Adrenal gland (tissue), 9 donors: ENCODE measurements at regions not wholly inside any gene's neighbourhood (a gene's known extent, or its start where the extent isn't known, plus 50 kb on each side); places are given as distances from the start of the nearest gene placed in this dataset.

ENCODE experiments used
- DNase-seq, 7 donors: peaks; one replicate each; pipeline ENCODE4 v3.0.0-alpha.2; 2019 to 2020
- H3K27ac ChIP-seq, 5 donors: fragments of 200-600 bp; sonication (generic) in 4 of 5; 1 replicate in 3 of 5; 2 replicates in 2 of 5; pipeline versions ENCODE4 v1.5.1 to v1.8.0; 2016 to 2020; ENCODE audit warnings: mild to moderate bottlenecking in 1 of 5
- H3K27me3 ChIP-seq: fragments of 200-600 bp; 2 replicates; pipeline ENCODE4 v1.8.0; 2021
- H3K36me3 ChIP-seq, 2 donors: fragments of 200-600 bp; replicated peaks in 1 of 2; 1 replicate in 1 of 2; 2 replicates in 1 of 2; pipeline versions ENCODE4 v1.5.1 to v1.8.0; 2018 to 2022
- H3K4me1 ChIP-seq, 2 donors: fragments of 200-600 bp; replicated peaks in 1 of 2; 1 replicate in 1 of 2; 2 replicates in 1 of 2; pipeline versions ENCODE4 v1.5.1 to v1.8.0; 2018 to 2021
- H3K4me3 ChIP-seq, 4 donors: fragments of 200-600 bp; sonication (generic) in 3 of 4; one replicate each; pipeline ENCODE4 v1.5.1; 2016 to 2018
- H3K9me3 ChIP-seq, 3 donors: fragments of 200-600 bp; sonication (generic) in 1 of 3; replicated peaks in 1 of 3; 1 replicate in 2 of 3; 2 replicates in 1 of 3; pipeline versions ENCODE4 v1.5.1 to v1.8.0; 2016 to 2021
- POLR2A ChIP-seq, 2 donors: fragments of 450-650 bp; IDR thresholded peaks; one replicate each; pipeline ENCODE4 v1.6.1; 2017; ENCODE audit warnings: antibody characterized with exemption in 2 of 2, mild to moderate bottlenecking in 2 of 2, moderate library complexity in 1 of 2
- WGBS, 4 donors: extraction: QIAGEN DNeasy Blood & Tissue Kit in 2 of 4; methylation state at CpG; one replicate each; pipeline versions ENCODE4 v1.1.5 to v1.1.7; 2013 to 2017; 5-methylcytosine and 5-hydroxymethylcytosine counted together
- intact Hi-C, 2 donors: fragments of 100-400 bp; cut with DNase I; formaldehyde crosslinking; loops; one replicate each; pipeline versions ENCODE4 v1.14.1 to v1.15.0; 2022 to 2023
- TF ChIP-seq, protein P1 (sequence below), 6 experiments: fragments of 450-650 bp in 4 of 6; fragments of 200-600 bp in 2 of 6; sonication (generic) in 1 of 6; IDR thresholded peaks; 1 replicate in 5 of 6; 2 replicates in 1 of 6; pipeline versions ENCODE4 v1.5.1 to v1.8.0; 2016 to 2021; ENCODE audit warnings: antibody characterized with exemption in 6 of 6, mild to moderate bottlenecking in 2 of 6, moderate library complexity in 1 of 6
- donor health status: healthy with polysubstance abuse.
- donor health status: Bipolar disorder and iron deficiency.
- donor health status: DM: yes; HTN: yes; CAD: no.
- donor health status: DM: no; HTN: no; CAD: no.
- donor health status: DM: no; HTN: no; CAD: no.

DNA sequence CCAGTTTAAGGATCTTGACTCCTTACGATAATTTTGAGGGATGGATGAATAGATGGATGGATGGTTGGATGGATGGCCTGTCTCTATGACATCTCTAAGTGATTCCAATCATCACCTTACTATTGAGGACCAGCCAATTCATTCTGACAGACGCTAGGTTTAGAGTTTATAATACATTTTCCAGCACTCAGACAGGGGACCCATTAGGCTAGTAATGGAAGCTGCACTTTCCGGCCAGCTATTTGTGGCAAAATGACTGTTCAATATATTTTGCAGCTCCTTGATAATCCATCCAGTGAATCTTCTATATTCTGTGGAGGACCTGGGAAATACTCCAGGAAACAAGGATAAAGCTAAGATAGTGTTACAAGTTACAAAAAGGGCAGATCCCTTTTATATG, 262.9 kb downstream of the TDRD15 start:
- H3K4me1 ChIP-seq, result no peaks in the 10 kb centered on the region
- H3K9me3 ChIP-seq, result no peaks in the 10 kb centered on the region
- no peak for TF ChIP-seq POLR2A (IDR thresholded peaks at IDR 0.05)
- TF ChIP-seq, protein P1, sequence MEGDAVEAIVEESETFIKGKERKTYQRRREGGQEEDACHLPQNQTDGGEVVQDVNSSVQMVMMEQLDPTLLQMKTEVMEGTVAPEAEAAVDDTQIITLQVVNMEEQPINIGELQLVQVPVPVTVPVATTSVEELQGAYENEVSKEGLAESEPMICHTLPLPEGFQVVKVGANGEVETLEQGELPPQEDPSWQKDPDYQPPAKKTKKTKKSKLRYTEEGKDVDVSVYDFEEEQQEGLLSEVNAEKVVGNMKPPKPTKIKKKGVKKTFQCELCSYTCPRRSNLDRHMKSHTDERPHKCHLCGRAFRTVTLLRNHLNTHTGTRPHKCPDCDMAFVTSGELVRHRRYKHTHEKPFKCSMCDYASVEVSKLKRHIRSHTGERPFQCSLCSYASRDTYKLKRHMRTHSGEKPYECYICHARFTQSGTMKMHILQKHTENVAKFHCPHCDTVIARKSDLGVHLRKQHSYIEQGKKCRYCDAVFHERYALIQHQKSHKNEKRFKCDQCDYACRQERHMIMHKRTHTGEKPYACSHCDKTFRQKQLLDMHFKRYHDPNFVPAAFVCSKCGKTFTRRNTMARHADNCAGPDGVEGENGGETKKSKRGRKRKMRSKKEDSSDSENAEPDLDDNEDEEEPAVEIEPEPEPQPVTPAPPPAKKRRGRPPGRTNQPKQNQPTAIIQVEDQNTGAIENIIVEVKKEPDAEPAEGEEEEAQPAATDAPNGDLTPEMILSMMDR (IDR thresholded peaks at IDR 0.05), result no peak
- no peak overlapping the region for H3K27ac ChIP-seq
- H3K27me3 ChIP-seq, result no peaks in the 10 kb centered on the region
- DNase-seq, result no peak
- H3K36me3 ChIP-seq, result no peaks in the 10 kb centered on the region
- H3K4me3 ChIP-seq, result no peak overlapping the region
- 83 to 94% (median 91%) methylated on average over 3 of the region's 3 CpGs for WGBS, 4 donors
- intact Hi-C loops, result no loop called here

DNA sequence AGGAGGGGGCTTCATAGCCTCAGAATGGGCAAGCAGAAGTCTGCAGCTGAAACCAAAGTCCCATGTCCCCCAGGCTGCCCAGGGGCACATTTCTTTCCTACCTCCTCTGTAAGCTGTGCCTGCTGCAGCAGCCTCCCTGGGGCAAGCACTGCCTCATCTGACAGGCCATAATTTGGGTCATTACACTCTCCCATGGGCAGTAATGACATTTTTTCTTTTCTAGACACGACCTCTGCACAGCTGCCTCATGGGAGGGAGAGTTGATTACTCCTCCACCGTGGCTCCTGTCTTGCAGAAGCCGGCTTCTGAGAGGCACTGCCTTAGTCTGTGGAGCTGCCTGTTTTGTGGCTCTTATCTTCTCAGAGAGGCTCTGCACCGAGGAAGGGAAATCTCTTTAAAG, 268.9 kb downstream of the TDRD15 start:
- intact Hi-C loops, result no loop called here
- TF ChIP-seq, protein P1 (IDR thresholded peaks at IDR 0.05), result no peak
- no peak for TF ChIP-seq POLR2A (IDR thresholded peaks at IDR 0.05)
- Histone ChIP-seq H3K36me3 (no peaks in the 10 kb centered on the region), H3K27me3 (no peaks in the 10 kb centered on the region), H3K9me3 (no peaks in the 10 kb centered on the region), H3K4me3 (no peak overlapping the region), H3K27ac (no peak overlapping the region), H3K4me1 (no peaks in the 10 kb centered on the region)
- 9 to 41% (median 29%) methylated on average over 4 of the region's 4 CpGs for WGBS, 4 donors
- no peak for DNase-seq

DNA sequence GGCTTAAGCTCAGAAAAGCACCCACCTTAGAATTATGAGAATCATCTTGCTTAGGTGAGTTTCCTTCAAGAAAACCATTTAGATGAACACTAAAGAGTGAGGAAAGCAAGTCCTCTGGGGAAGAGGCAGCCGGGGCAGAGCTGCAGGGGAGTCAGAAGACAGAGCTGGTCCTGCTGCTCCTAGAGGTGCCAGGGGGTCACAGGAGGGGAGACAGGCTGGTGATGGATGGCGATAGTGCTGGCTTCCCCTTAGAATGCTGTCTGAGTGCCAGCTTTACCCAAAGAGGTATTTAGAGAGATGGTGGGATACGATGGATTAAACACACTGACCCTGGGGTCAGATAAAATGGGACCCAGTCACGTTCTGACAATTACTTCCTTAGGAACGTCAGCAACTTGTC, 269.4 kb downstream of the TDRD15 start:
- Histone ChIP-seq H3K4me3 (no peak overlapping the region), H3K27ac (no peak overlapping the region), H3K27me3 (no peaks in the 10 kb centered on the region), H3K4me1 (no peaks in the 10 kb centered on the region), H3K36me3 (no peaks in the 10 kb centered on the region), H3K9me3 (no peaks in the 10 kb centered on the region)
- whole genome bisulfite sequencing, 4 donors, result 40 to 48% (median 45%) methylated on average over 5 of the region's 5 CpGs
- no peak for DNase-seq
- intact Hi-C loops, result no loop called here
- TF ChIP-seq, protein P1 (IDR thresholded peaks at IDR 0.05), result no peak

DNA sequence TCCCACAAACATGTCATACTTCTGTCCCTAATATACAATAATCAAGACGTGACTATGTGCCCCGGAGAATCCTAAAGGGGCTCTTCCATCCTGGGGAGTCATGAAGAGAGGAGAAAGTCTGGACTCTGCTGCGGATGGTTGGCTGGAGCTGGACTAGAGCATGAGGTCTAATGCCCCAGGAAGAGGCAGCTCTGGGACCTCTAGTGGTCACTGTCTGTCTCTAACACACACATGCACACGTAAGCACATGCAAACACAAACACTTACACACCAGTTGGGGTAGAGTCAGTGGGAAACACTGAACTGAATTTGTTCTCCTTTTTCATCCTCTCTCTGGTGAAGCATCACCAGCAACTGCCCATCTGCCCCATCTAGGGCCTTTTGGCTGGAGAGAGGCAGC, 271.6 kb downstream of the TDRD15 start:
- TF ChIP-seq, protein P1 (IDR thresholded peaks at IDR 0.05), result peak in 2 of 6 experiments; percentile 6 to 13
- TF ChIP-seq POLR2A (IDR thresholded peaks at IDR 0.05), result no peak
- no peak overlapping the region for H3K4me3 ChIP-seq
- no peaks in the 10 kb centered on the region for H3K4me1 ChIP-seq
- DNase-seq, result peak in 3 of 7 donors; percentile 2 to 54 (median 15)
- H3K36me3 ChIP-seq, result no peaks in the 10 kb centered on the region
- 78 to 86% (median 82%) methylated on average over 4 of the region's 4 CpGs for WGBS, 4 donors
- intact Hi-C loops, result no loop called here
- H3K27me3 ChIP-seq, result no peaks in the 10 kb centered on the region
- H3K9me3 ChIP-seq, result no peaks in the 10 kb centered on the region
- no peak overlapping the region for H3K27ac ChIP-seq
